DOHH2 (cell line): ENCODE measurements at regions not wholly inside any gene's neighbourhood (a gene's known extent, or its start where the extent isn't known, plus 50 kb on each side); places are given as distances from the start of the nearest gene placed in this dataset.

Experiments
- H3F3A ChIP-seq: fragments of 200-600 bp; sonication (generic), shearing (Covaris generic); 2 replicates; pipeline ENCODE4 v1.6.0; 2016; ENCODE audit warnings: antibody characterized with exemption, mild to moderate bottlenecking; ENCODE audit not compliant: control insufficient read depth, insufficient read depth
- H3K27ac ChIP-seq: fragments of 200-600 bp; sonication (generic); 2 replicates; pipeline ENCODE4 v1.5.1; 2014; ENCODE audit warnings: low read depth, mild to moderate bottlenecking, low read length, moderate library complexity
- H3K27me3 ChIP-seq: fragments of 200-600 bp; sonication (generic); 2 replicates; pipeline ENCODE4 v1.6.1; 2014; ENCODE audit warnings: mild to moderate bottlenecking, low read length, mixed read lengths; ENCODE audit not compliant: control insufficient read depth
- H3K36me3 ChIP-seq: fragments of 200-600 bp; sonication (generic); 2 replicates; pipeline ENCODE4 v1.6.1; 2014; ENCODE audit warnings: mild to moderate bottlenecking, low read length, moderate library complexity, mixed read lengths; ENCODE audit not compliant: control insufficient read depth
- H3K4me1 ChIP-seq: fragments of 200-600 bp; sonication (generic); 2 replicates; pipeline ENCODE4 v1.6.1; 2014; ENCODE audit warnings: mild to moderate bottlenecking, low read length, mixed read lengths; ENCODE audit not compliant: control insufficient read depth
- H3K4me2 ChIP-seq: fragments of 200-600 bp; sonication (generic); 2 replicates; pipeline ENCODE4 v1.6.0; 2014; ENCODE audit warnings: mild to moderate bottlenecking, low read length, moderate library complexity
- H3K4me3 ChIP-seq: fragments of 200-600 bp; sonication (generic); 2 replicates; pipeline ENCODE4 v1.5.1; 2014; ENCODE audit warnings: mild to moderate bottlenecking, low read length, mixed read lengths
- H3K79me2 ChIP-seq: fragments of 200-600 bp; sonication (generic); 2 replicates; pipeline ENCODE4 v1.6.1; 2014; ENCODE audit warnings: mild to moderate bottlenecking, low read length, mixed read lengths; ENCODE audit not compliant: control insufficient read depth
- H3K9me2 ChIP-seq: fragments of 200-600 bp; sonication (generic); replicated peaks from 2 replicates; pipeline ENCODE4 v1.6.1; 2014; ENCODE audit warnings: mild to moderate bottlenecking, low read length, mixed read lengths; ENCODE audit not compliant: control insufficient read depth
- H3K9me3 ChIP-seq: fragments of 200-600 bp; sonication (generic); 2 replicates; pipeline ENCODE4 v1.6.1; 2014; ENCODE audit warnings: antibody characterized with exemption, low read length, mixed read lengths; ENCODE audit not compliant: control insufficient read depth, insufficient read depth
- H4K20me1 ChIP-seq: fragments of 200-600 bp; sonication (generic); 2 replicates; pipeline ENCODE4 v1.6.0; 2014; ENCODE audit warnings: low read depth, mild to moderate bottlenecking, antibody characterized with exemption, low read length, moderate library complexity; ENCODE audit not compliant: control insufficient read depth, insufficient read depth
- CTCF ChIP-seq: fragments of 200-600 bp; sonication (generic); IDR thresholded peaks from one replicate; pipeline ENCODE4 v1.5.1; 2014; ENCODE audit warnings: antibody characterized with exemption, mild to moderate bottlenecking, low read depth, low read length; ENCODE audit not compliant: poor library complexity, severe bottlenecking
- EZH2phosphoT487 ChIP-seq: fragments of 200-600 bp; sonication (generic); IDR thresholded peaks from 2 replicates; pipeline ENCODE4 v1.6.1; 2017; ENCODE audit warnings: borderline replicate concordance, mild to moderate bottlenecking, antibody characterized with exemption, low read length, moderate library complexity, mixed read lengths

- no peaks in the 10 kb centered on the region for H4K20me1 ChIP-seq
- H3K4me1 ChIP-seq, result no peaks in the 10 kb centered on the region
- H3F3A ChIP-seq, result no peaks in the 10 kb centered on the region
- no peak overlapping the region for H3K4me3 ChIP-seq
- no peaks in the 10 kb centered on the region for H3K36me3 ChIP-seq
- H3K27me3 ChIP-seq, result no peaks in the 10 kb centered on the region
- no peaks in the 10 kb centered on the region for H3K79me2 ChIP-seq
- H3K9me3 ChIP-seq, result no peaks in the 10 kb centered on the region
- H3K9me2 ChIP-seq, result no peaks in the 10 kb centered on the region
- no peak overlapping the region for H3K27ac ChIP-seq
- TF ChIP-seq EZH2phosphoT487, result no peak
- no peak for TF ChIP-seq CTCF
- no peak overlapping the region for H3K4me2 ChIP-seq
Observed at GRCh38 chr14:85093631-85094330, 436.2 kb upstream of the FLRT2 start.

GRCh38 chr14:85102591-85102990 is 427.4 kb upstream of the FLRT2 start:
- H3K9me2 ChIP-seq, result no peaks in the 10 kb centered on the region
- H3K27ac ChIP-seq, result no peak overlapping the region
- no peaks in the 10 kb centered on the region for H3F3A ChIP-seq
- no peak overlapping the region for H3K4me2 ChIP-seq
- H4K20me1 ChIP-seq, result no peaks in the 10 kb centered on the region
- H3K9me3 ChIP-seq, result no peaks in the 10 kb centered on the region
- no peaks in the 10 kb centered on the region for H3K79me2 ChIP-seq
- TF ChIP-seq EZH2phosphoT487 (no peak), CTCF (no peak)
- H3K36me3 ChIP-seq, result no peaks in the 10 kb centered on the region
- H3K4me3 ChIP-seq, result no peak overlapping the region
- no peaks in the 10 kb centered on the region for H3K27me3 ChIP-seq
- no peaks in the 10 kb centered on the region for H3K4me1 ChIP-seq

- H3K36me3 ChIP-seq, result no peaks in the 10 kb centered on the region
- H3K9me2 ChIP-seq, result no peaks in the 10 kb centered on the region
- no peaks in the 10 kb centered on the region for H3K4me1 ChIP-seq
- TF ChIP-seq CTCF, result no peak
- no peak for TF ChIP-seq EZH2phosphoT487
- no peaks in the 10 kb centered on the region for H3K27me3 ChIP-seq
- H3K4me2 ChIP-seq, result no peak overlapping the region
- H3K9me3 ChIP-seq, result no peaks in the 10 kb centered on the region
- H3K4me3 ChIP-seq, result no peak overlapping the region
- no peaks in the 10 kb centered on the region for H3F3A ChIP-seq
- no peak overlapping the region for H3K27ac ChIP-seq
- H4K20me1 ChIP-seq, result no peaks in the 10 kb centered on the region
- no peaks in the 10 kb centered on the region for H3K79me2 ChIP-seq
Observed at GRCh38 chr14:85106506-85106905, 423.4 kb upstream of the FLRT2 start.
